ENCODE measurements at regions not wholly inside any gene's neighbourhood (a gene's known extent, or its start where the extent isn't known, plus 50 kb on each side); places are given as distances from the start of the nearest gene placed in this dataset.

- Histone ChIP-seq H3K27me3 (ENCODE audit: control insufficient read depth, insufficient read depth, low read length) (no peaks in the 10 kb centered on the region), H3K27ac (ENCODE audit: low read depth, low read length) (no peak overlapping the region), H3K4me3 (ENCODE audit: low read depth, low read length) (no peak overlapping the region), H3K9me3 (ENCODE audit: control insufficient read depth, insufficient read depth, low read length) (no peaks in the 10 kb centered on the region)
- no peak for TF ChIP-seq CTCF (IDR thresholded peaks at IDR 0.05; ENCODE audit: low read depth, low read length)
- no peak for DNase-seq (ENCODE audit: low read depth, low spot score)
- CTCF ChIA-PET = no interaction called here
- POLR2A ChIA-PET = no interaction called here
Observed at GRCh38 chr4:138451276-138451663, 209.1 kb upstream of the SLC7A11 start.

GRCh38 chr4:138450546-138451275 is 208.6 kb upstream of the SLC7A11 start:
- Histone ChIP-seq H3K27ac (ENCODE audit: low read depth, low read length) (no peak overlapping the region), H3K9me3 (ENCODE audit: control insufficient read depth, insufficient read depth, low read length) (no peaks in the 10 kb centered on the region), H3K4me3 (ENCODE audit: low read depth, low read length) (no peak overlapping the region), H3K27me3 (ENCODE audit: control insufficient read depth, insufficient read depth, low read length) (no peaks in the 10 kb centered on the region)
- ChIA-PET POLR2A (no interaction called here), CTCF (no interaction called here)
- no peak for TF ChIP-seq CTCF (IDR thresholded peaks at IDR 0.05; ENCODE audit: low read depth, low read length)
- no peak for DNase-seq (ENCODE audit: low read depth, low spot score)

GRCh38 chr4:138449938-138450337 is 207.8 kb upstream of the SLC7A11 start:
- DNase-seq (ENCODE audit: low read depth, low spot score) = no peak
- POLR2A ChIA-PET = no interaction called here

GRCh38 chr4:138448169-138448568 is 206.0 kb upstream of the SLC7A11 start:
- no peaks in the 10 kb centered on the region for H3K9me3 ChIP-seq (ENCODE audit: control insufficient read depth, insufficient read depth, low read length)
- H3K27ac ChIP-seq (ENCODE audit: low read depth, low read length) = no peak overlapping the region
- no peak for TF ChIP-seq CTCF (IDR thresholded peaks at IDR 0.05; ENCODE audit: low read depth, low read length)
- no peak overlapping the region for H3K4me3 ChIP-seq (ENCODE audit: low read depth, low read length)
- CTCF ChIA-PET = no interaction called here
- no peaks in the 10 kb centered on the region for H3K27me3 ChIP-seq (ENCODE audit: control insufficient read depth, insufficient read depth, low read length)
- DNase-seq (ENCODE audit: low read depth, low spot score) = no peak
- POLR2A ChIA-PET = no interaction called here

More at GRCh38 chr4:138449938-138450337, 207.8 kb upstream of the SLC7A11 start:
- no peak overlapping the region for H3K4me3 ChIP-seq (ENCODE audit: low read depth, low read length)
- no peak overlapping the region for H3K27ac ChIP-seq (ENCODE audit: low read depth, low read length)
- CTCF ChIA-PET = no interaction called here
- no peak for TF ChIP-seq CTCF (IDR thresholded peaks at IDR 0.05; ENCODE audit: low read depth, low read length)
- no peaks in the 10 kb centered on the region for H3K27me3 ChIP-seq (ENCODE audit: control insufficient read depth, insufficient read depth, low read length)
- H3K9me3 ChIP-seq (ENCODE audit: control insufficient read depth, insufficient read depth, low read length) = no peaks in the 10 kb centered on the region

- Histone ChIP-seq H3K27me3 (ENCODE audit: control insufficient read depth, insufficient read depth, low read length) (no peaks in the 10 kb centered on the region), H3K9me3 (ENCODE audit: control insufficient read depth, insufficient read depth, low read length) (peaks cover 4% of the 10 kb centered on the region; the same call in 1 of the 2 replicates), H3K4me3 (ENCODE audit: low read depth, low read length) (no peak overlapping the region), H3K27ac (ENCODE audit: low read depth, low read length) (no peak overlapping the region)
- CTCF ChIA-PET = interaction anchor here (0.6 kb wide), 1 partner anchor 14 kb away, joined by 4 read pairs; no protein-coding TSS in a partner anchor
- DNase-seq (ENCODE audit: low read depth, low spot score) = no peak
- no peak for TF ChIP-seq CTCF (IDR thresholded peaks at IDR 0.05; ENCODE audit: low read depth, low read length)
- POLR2A ChIA-PET = no interaction called here
Observed at GRCh38 chr4:138446456-138446855, 204.3 kb upstream of the SLC7A11 start.
